Lung (tissue), 11 donors: ENCODE measurements at regions not wholly inside any gene's neighbourhood (a gene's known extent, or its start where the extent isn't known, plus 50 kb on each side); places are given as distances from the start of the nearest gene placed in this dataset.

Experiments used
- ATAC-seq: fragments of 200-7000 bp; cut with Tn5 transposase; one replicate; pipeline ENCODE4 v1.9.1; 2020; ENCODE audit warnings: moderate number of reproducible peaks; ENCODE audit not compliant: insufficient read depth, low FRiP score
- DNase-seq, 3 donors: peaks; one replicate each; pipeline ENCODE4 v3.0.0-alpha.2; 2013 to 2017
- H3K27ac ChIP-seq, 2 donors: one replicate each; pipeline ENCODE4 v1.5.1; 2013; ENCODE audit warnings: mild to moderate bottlenecking in 2 of 2, moderate library complexity in 2 of 2, control low read depth in 1 of 2, inconsistent platforms in 1 of 2, low read depth in 1 of 2, low read length in 1 of 2
- H3K27me3 ChIP-seq, 3 donors: one replicate each; pipeline ENCODE4 v1.5.1; 2013; ENCODE audit warnings: low read length in 2 of 3; ENCODE audit not compliant: control insufficient read depth in 3 of 3, insufficient read depth in 3 of 3
- H3K36me3 ChIP-seq, 4 donors: one replicate each; pipeline ENCODE4 v1.5.1; 2013; ENCODE audit warnings: low read length in 4 of 4, mild to moderate bottlenecking in 1 of 4, moderate library complexity in 1 of 4; ENCODE audit not compliant: control insufficient read depth in 4 of 4, insufficient read depth in 4 of 4
- H3K4me1 ChIP-seq, 5 donors: one replicate each; pipeline ENCODE4 v1.5.1; 2013; ENCODE audit warnings: low read length in 5 of 5, mild to moderate bottlenecking in 2 of 5, moderate library complexity in 1 of 5; ENCODE audit not compliant: control insufficient read depth in 5 of 5, insufficient read depth in 5 of 5
- H3K4me3 ChIP-seq: one replicate; pipeline ENCODE4 v1.5.1; 2013; ENCODE audit warnings: mild to moderate bottlenecking, control low read depth, moderate library complexity
- H3K9ac ChIP-seq, 2 donors: one replicate each; pipeline ENCODE4 v1.5.1; 2013; ENCODE audit warnings: low read length in 2 of 2, control low read depth in 1 of 2; ENCODE audit not compliant: insufficient read depth in 1 of 2
- H3K9me3 ChIP-seq, 4 donors: one replicate each; pipeline ENCODE4 v1.5.1; 2013; ENCODE audit warnings: low read length in 3 of 4, mild to moderate bottlenecking in 1 of 4, moderate library complexity in 1 of 4; ENCODE audit not compliant: control insufficient read depth in 4 of 4, insufficient read depth in 3 of 4
- CTCF ChIP-seq: IDR thresholded peaks from 2 replicates; pipeline ENCODE4 v1.5.1; 2012; ENCODE audit warnings: mild to moderate bottlenecking; ENCODE audit errors: control extremely low read depth, extremely low read depth
- WGBS, 2 donors: extraction: QIAGEN DNeasy Blood & Tissue Kit; methylation state at CpG; one replicate each; pipeline ENCODE4 v1.1.7; 2013; 5-methylcytosine and 5-hydroxymethylcytosine counted together
- donor health status: control.
- donor health status: control.
- donor health status: Bipolar disorder and iron deficiency.
- donor health status: healthy.
- donor health status: DM: yes; HTN: yes; CAD: no.

GRCh38 chr22:22749167-22749758 is 104.8 kb downstream of the GGTLC2 start:
- Histone ChIP-seq H3K9me3 (no peaks in the 10 kb centered on the region), H3K4me1 (no peaks in the 10 kb centered on the region), H3K27ac (no peak overlapping the region), H3K27me3 (no peaks in the 10 kb centered on the region), H3K9ac (no peak overlapping the region), H3K4me3 (no peak overlapping the region), H3K36me3 (no peaks in the 10 kb centered on the region)
- TF ChIP-seq CTCF = no peak
- ATAC-seq (no peak), DNase-seq (no peak)
- 75 to 79% methylated on average over 7 of the region's 7 CpGs for WGBS, 2 donors

- Histone ChIP-seq H3K36me3 (no peaks in the 10 kb centered on the region), H3K4me3 (no peak overlapping the region), H3K27ac (no peak overlapping the region), H3K9me3 (no peaks in the 10 kb centered on the region), H3K27me3 (no peaks in the 10 kb centered on the region), H3K9ac (no peak overlapping the region), H3K4me1 (no peaks in the 10 kb centered on the region)
- no peak for DNase-seq
- ATAC-seq = no peak
- 78 to 86% methylated on average over 6 of the region's 6 CpGs for WGBS, 2 donors
- no peak for TF ChIP-seq CTCF
These were observed 106.1 kb downstream of the GGTLC2 start for GRCh38 chr22:22750335-22751042.

GRCh38 chr22:22751043-22751603 is 106.7 kb downstream of the GGTLC2 start:
- ATAC-seq (no peak), DNase-seq (no peak)
- Histone ChIP-seq H3K9me3 (no peaks in the 10 kb centered on the region), H3K27ac (no peak overlapping the region), H3K4me1 (no peaks in the 10 kb centered on the region), H3K9ac (no peak overlapping the region), H3K27me3 (no peaks in the 10 kb centered on the region), H3K36me3 (no peaks in the 10 kb centered on the region), H3K4me3 (no peak overlapping the region)
- TF ChIP-seq CTCF = no peak
- WGBS, 2 donors = 90% methylated on average over 2 of the region's 2 CpGs
